Renal cortex interstitium (tissue), 11 donors: ENCODE measurements at regions not wholly inside any gene's neighbourhood (a gene's known extent, or its start where the extent isn't known, plus 50 kb on each side); places are given as distances from the start of the nearest gene placed in this dataset.

ENCODE experiments used
- DNase-seq, 11 donors: peaks; one replicate each; pipeline ENCODE4 v3.0.0-alpha.2; 2013; ENCODE audit warnings: low read depth in 9 of 11, low spot score in 4 of 11; ENCODE audit errors: extremely low read depth in 1 of 11

- no peak for DNase-seq
Measured at GRCh38 chr1:186511761-186512637, 51.1 kb upstream of the PDC start.
